Smooth muscle cell (in vitro differentiated cells): ENCODE measurements at regions not wholly inside any gene's neighbourhood (a gene's known extent, or its start where the extent isn't known, plus 50 kb on each side); places are given as distances from the start of the nearest gene placed in this dataset.

ENCODE experiments used
- DNase-seq: peaks from one replicate; lab custom pipeline; 2025; ENCODE audit not compliant: unreplicated experiment; lab: John Stamatoyannopoulos, UW
- H2AFZ ChIP-seq: fragments of 200-600 bp; sonication (generic); 2 replicates; pipeline ENCODE4 v1.6.0; 2016; ENCODE audit warnings: antibody characterized with exemption, low read depth, mild to moderate bottlenecking
- H3F3A ChIP-seq: fragments of 200-600 bp; sonication (generic); 2 replicates; pipeline ENCODE4 v1.6.0; 2017; ENCODE audit warnings: antibody characterized with exemption, low read depth
- H3K27ac ChIP-seq: fragments of 200-600 bp; sonication (generic); 2 replicates; pipeline ENCODE4 v1.5.1; 2016; ENCODE audit warnings: low read depth, mild to moderate bottlenecking
- H3K27me3 ChIP-seq: fragments of 200-600 bp; sonication (generic); 2 replicates; pipeline ENCODE4 v1.6.1; 2016; ENCODE audit warnings: low read depth, mild to moderate bottlenecking
- H3K36me3 ChIP-seq: fragments of 200-600 bp; sonication (generic); 2 replicates; pipeline ENCODE4 v1.5.1; 2016; ENCODE audit warnings: low read depth
- H3K4me1 ChIP-seq: fragments of 200-600 bp; sonication (generic); 2 replicates; pipeline ENCODE4 v1.5.1; 2016; ENCODE audit warnings: low read depth
- H3K4me2 ChIP-seq: fragments of 200-600 bp; sonication (generic); 2 replicates; pipeline ENCODE4 v1.6.0; 2016; ENCODE audit warnings: mild to moderate bottlenecking
- H3K4me3 ChIP-seq: fragments of 200-600 bp; sonication (generic); 2 replicates; pipeline ENCODE4 v1.5.1; 2016; ENCODE audit warnings: mild to moderate bottlenecking
- H3K79me2 ChIP-seq: fragments of 200-600 bp; sonication (generic); 2 replicates; pipeline ENCODE4 v1.6.0; 2016; ENCODE audit warnings: low read depth, mild to moderate bottlenecking
- H3K9ac ChIP-seq: fragments of 200-600 bp; sonication (generic); 2 replicates; pipeline ENCODE4 v1.6.0; 2016; ENCODE audit warnings: low read depth
- H3K9me3 ChIP-seq: fragments of 200-600 bp; sonication (generic); replicated peaks from 2 replicates; pipeline ENCODE4 v1.5.1; 2016; ENCODE audit warnings: low read depth
- H4K20me1 ChIP-seq: fragments of 200-600 bp; sonication (generic); 2 replicates; pipeline ENCODE4 v1.6.0; 2016; ENCODE audit warnings: low read depth
- WGBS: methylation state at CpG from one replicate; pipeline ENCODE4 v1.1.7; 2016; ENCODE audit warnings: low lambda C conversion rate; 5-methylcytosine and 5-hydroxymethylcytosine counted together
- TF ChIP-seq, protein P1 (sequence below): fragments of 200-600 bp; sonication (generic); IDR thresholded peaks from 2 replicates; pipeline ENCODE4 v1.5.1; 2017; ENCODE audit warnings: borderline replicate concordance, mild to moderate bottlenecking, antibody characterized with exemption; ENCODE audit not compliant: insufficient read depth, poor library complexity, severe bottlenecking

GRCh38 chr3:159627229-159627628 lies 361.4 kb upstream of the IL12A start:
- H3K9me3 ChIP-seq = no peaks in the 10 kb centered on the region
- H3K27me3 ChIP-seq = no peaks in the 10 kb centered on the region
- H3F3A ChIP-seq = no peaks in the 10 kb centered on the region
- no peak overlapping the region for H3K4me2 ChIP-seq
- 98% methylated on average over 2 of the region's 2 CpGs for WGBS
- H2AFZ ChIP-seq = no peak overlapping the region
- no peaks in the 10 kb centered on the region for H3K36me3 ChIP-seq
- no peak overlapping the region for H3K27ac ChIP-seq
- no peaks in the 10 kb centered on the region for H4K20me1 ChIP-seq
- no peaks in the 10 kb centered on the region for H3K79me2 ChIP-seq
- no peak overlapping the region for H3K9ac ChIP-seq
- DNase-seq = no peak
- TF ChIP-seq, protein P1, sequence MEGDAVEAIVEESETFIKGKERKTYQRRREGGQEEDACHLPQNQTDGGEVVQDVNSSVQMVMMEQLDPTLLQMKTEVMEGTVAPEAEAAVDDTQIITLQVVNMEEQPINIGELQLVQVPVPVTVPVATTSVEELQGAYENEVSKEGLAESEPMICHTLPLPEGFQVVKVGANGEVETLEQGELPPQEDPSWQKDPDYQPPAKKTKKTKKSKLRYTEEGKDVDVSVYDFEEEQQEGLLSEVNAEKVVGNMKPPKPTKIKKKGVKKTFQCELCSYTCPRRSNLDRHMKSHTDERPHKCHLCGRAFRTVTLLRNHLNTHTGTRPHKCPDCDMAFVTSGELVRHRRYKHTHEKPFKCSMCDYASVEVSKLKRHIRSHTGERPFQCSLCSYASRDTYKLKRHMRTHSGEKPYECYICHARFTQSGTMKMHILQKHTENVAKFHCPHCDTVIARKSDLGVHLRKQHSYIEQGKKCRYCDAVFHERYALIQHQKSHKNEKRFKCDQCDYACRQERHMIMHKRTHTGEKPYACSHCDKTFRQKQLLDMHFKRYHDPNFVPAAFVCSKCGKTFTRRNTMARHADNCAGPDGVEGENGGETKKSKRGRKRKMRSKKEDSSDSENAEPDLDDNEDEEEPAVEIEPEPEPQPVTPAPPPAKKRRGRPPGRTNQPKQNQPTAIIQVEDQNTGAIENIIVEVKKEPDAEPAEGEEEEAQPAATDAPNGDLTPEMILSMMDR = no peak
- H3K4me3 ChIP-seq = no peak overlapping the region
- H3K4me1 ChIP-seq = peaks cover 4% of the 10 kb centered on the region

GRCh38 chr3:159627634-159628033 lies 361.0 kb upstream of the IL12A start:
- no peak overlapping the region for H2AFZ ChIP-seq
- TF ChIP-seq, protein P1 = no peak
- no peak overlapping the region for H3K27ac ChIP-seq
- no peaks in the 10 kb centered on the region for H3K27me3 ChIP-seq
- WGBS = 73% methylated on average over 4 of the region's 4 CpGs
- H3K4me1 ChIP-seq = peaks cover 5% of the 10 kb centered on the region
- no peaks in the 10 kb centered on the region for H3K36me3 ChIP-seq
- no peak overlapping the region for H3K4me2 ChIP-seq
- H3K4me3 ChIP-seq = no peak overlapping the region
- H3K9me3 ChIP-seq = no peaks in the 10 kb centered on the region
- no peak overlapping the region for H3K9ac ChIP-seq
- H3F3A ChIP-seq = no peaks in the 10 kb centered on the region
- no peak for DNase-seq
- H3K79me2 ChIP-seq = no peaks in the 10 kb centered on the region
- no peaks in the 10 kb centered on the region for H4K20me1 ChIP-seq

GRCh38 chr3:159629329-159630084 lies 359.1 kb upstream of the IL12A start:
- Histone ChIP-seq H3K27ac (no peak overlapping the region), H3K4me1 (peaks cover 9% of the 10 kb centered on the region), H3K79me2 (no peaks in the 10 kb centered on the region), H3K4me3 (no peak overlapping the region), H3K36me3 (no peaks in the 10 kb centered on the region), H3F3A (no peaks in the 10 kb centered on the region), H2AFZ (no peak overlapping the region), H3K9ac (no peak overlapping the region), H3K4me2 (no peak overlapping the region), H3K27me3 (no peaks in the 10 kb centered on the region), H3K9me3 (no peaks in the 10 kb centered on the region), H4K20me1 (no peaks in the 10 kb centered on the region)
- TF ChIP-seq, protein P1 = no peak
- no peak for DNase-seq
- 65% methylated on average over 1 of the region's 1 CpG for WGBS

DNA sequence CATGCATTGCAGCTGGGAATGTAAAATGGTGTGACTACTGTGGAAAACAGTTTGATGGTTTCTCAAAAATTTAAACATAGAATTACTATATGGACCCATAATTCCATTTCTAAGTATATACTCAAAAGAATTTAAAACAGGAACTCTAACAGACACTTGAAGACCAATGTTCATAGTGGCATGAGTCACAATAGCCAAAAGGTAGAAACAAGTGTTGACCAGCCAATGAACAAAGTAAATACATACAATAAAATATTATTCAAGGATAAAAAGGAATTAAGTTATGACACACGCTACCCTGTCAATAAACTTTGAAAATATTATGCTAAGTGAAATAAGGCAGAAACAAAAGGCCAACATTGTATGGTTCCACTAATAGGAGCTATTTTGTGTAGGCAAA lies 357.4 kb upstream of the IL12A start:
- Histone ChIP-seq H3K27ac (no peak overlapping the region), H3K79me2 (no peaks in the 10 kb centered on the region), H3K4me1 (peaks cover 12% of the 10 kb centered on the region), H3K4me2 (no peak overlapping the region), H3K9me3 (no peaks in the 10 kb centered on the region), H3K4me3 (no peak overlapping the region), H3K27me3 (no peaks in the 10 kb centered on the region), H3K36me3 (no peaks in the 10 kb centered on the region), H3F3A (no peaks in the 10 kb centered on the region), H3K9ac (no peak overlapping the region), H2AFZ (no peak overlapping the region), H4K20me1 (no peaks in the 10 kb centered on the region)
- 94% methylated on average over 1 of the region's 1 CpG for WGBS
- DNase-seq = no peak
- TF ChIP-seq, protein P1 = no peak
